Activated T-helper 17 cell treated with anti-CD3 and anti-CD28 coated beads, Interleukin-2, amount 50 U/mL, for 72 hours (primary cell): ENCODE measurements at regions not wholly inside any gene's neighbourhood (a gene's known extent, or its start where the extent isn't known, plus 50 kb on each side); places are given as distances from the start of the nearest gene placed in this dataset.

Source experiments
- ATAC-seq: fragments of 150-1000 bp; cut with Tn5 transposase; replicated peaks from 2 replicates; pipeline ENCODE4 v1.10.0; 2021; ENCODE audit warnings: mild to moderate bottlenecking, moderate library complexity
- H3K27ac Mint-ChIP-seq: one replicate; pipeline ENCODE4 v1.8.0; 2022; ENCODE audit warnings: mixed read lengths
- H3K27me3 Mint-ChIP-seq: one replicate; pipeline ENCODE4 v1.8.0; 2022; ENCODE audit warnings: mixed read lengths
- H3K36me3 Mint-ChIP-seq: one replicate; pipeline ENCODE4 v1.8.0; 2022; ENCODE audit warnings: low read depth, mild to moderate bottlenecking, mixed read lengths
- H3K4me1 Mint-ChIP-seq: one replicate; pipeline ENCODE4 v1.8.0; 2022; ENCODE audit warnings: mixed read lengths
- H3K4me3 Mint-ChIP-seq: one replicate; pipeline ENCODE4 v1.8.0; 2022; ENCODE audit warnings: mild to moderate bottlenecking, mixed read lengths
- H3K9me3 Mint-ChIP-seq: one replicate; pipeline ENCODE4 v1.8.0; 2022; ENCODE audit warnings: mixed read lengths

GRCh38 chr1:218994615-218995014 is 179.1 kb upstream of the LYPLAL1 start:
- Mint-ChIP-seq H3K9me3 (peaks cover 3% of the 10 kb centered on the region), H3K4me1 (no peaks in the 10 kb centered on the region), H3K4me3 (no peak overlapping the region), H3K27me3 (peaks cover 3% of the 10 kb centered on the region), H3K36me3 (no peaks in the 10 kb centered on the region), H3K27ac (no peak overlapping the region)
- no peak for ATAC-seq

- no peak overlapping the region for H3K4me3 Mint-ChIP-seq
- no peak overlapping the region for H3K27ac Mint-ChIP-seq
- no peaks in the 10 kb centered on the region for H3K4me1 Mint-ChIP-seq
- H3K27me3 Mint-ChIP-seq: peaks cover 3% of the 10 kb centered on the region
- peaks cover 3% of the 10 kb centered on the region for H3K9me3 Mint-ChIP-seq
- no peaks in the 10 kb centered on the region for H3K36me3 Mint-ChIP-seq
- no peak for ATAC-seq
These were observed 178.5 kb upstream of the LYPLAL1 start for GRCh38 chr1:218995091-218995665.

- peaks cover 3% of the 10 kb centered on the region for H3K9me3 Mint-ChIP-seq
- H3K27ac Mint-ChIP-seq: no peak overlapping the region
- peaks cover 3% of the 10 kb centered on the region for H3K27me3 Mint-ChIP-seq
- ATAC-seq: no peak
- no peaks in the 10 kb centered on the region for H3K36me3 Mint-ChIP-seq
- no peaks in the 10 kb centered on the region for H3K4me1 Mint-ChIP-seq
- no peak overlapping the region for H3K4me3 Mint-ChIP-seq
These were observed 177.3 kb upstream of the LYPLAL1 start for GRCh38 chr1:218996362-218996761.

- no peak overlapping the region for H3K27ac Mint-ChIP-seq
- no peak overlapping the region for H3K4me3 Mint-ChIP-seq
- peaks cover 7% of the 10 kb centered on the region for H3K9me3 Mint-ChIP-seq
- H3K36me3 Mint-ChIP-seq: no peaks in the 10 kb centered on the region
- no peaks in the 10 kb centered on the region for H3K4me1 Mint-ChIP-seq
- ATAC-seq: no peak
- peaks cover 3% of the 10 kb centered on the region for H3K27me3 Mint-ChIP-seq
These were observed 173.7 kb upstream of the LYPLAL1 start for GRCh38 chr1:219000005-219000404.

- no peak for ATAC-seq
- H3K9me3 Mint-ChIP-seq: peaks cover 12% of the 10 kb centered on the region
- H3K36me3 Mint-ChIP-seq: no peaks in the 10 kb centered on the region
- H3K27me3 Mint-ChIP-seq: peaks cover 3% of the 10 kb centered on the region
- H3K4me3 Mint-ChIP-seq: no peak overlapping the region
- H3K4me1 Mint-ChIP-seq: no peaks in the 10 kb centered on the region
- H3K27ac Mint-ChIP-seq: no peak overlapping the region
These were observed 173.0 kb upstream of the LYPLAL1 start for GRCh38 chr1:219000631-219001030.

GRCh38 chr1:219010720-219011119 is 163.0 kb upstream of the LYPLAL1 start:
- Mint-ChIP-seq H3K27ac (no peak overlapping the region), H3K9me3 (no peaks in the 10 kb centered on the region), H3K4me3 (no peak overlapping the region), H3K27me3 (no peaks in the 10 kb centered on the region), H3K36me3 (no peaks in the 10 kb centered on the region), H3K4me1 (no peaks in the 10 kb centered on the region)
- no peak for ATAC-seq

- Mint-ChIP-seq H3K4me1 (no peaks in the 10 kb centered on the region), H3K27me3 (no peaks in the 10 kb centered on the region), H3K4me3 (no peak overlapping the region), H3K36me3 (no peaks in the 10 kb centered on the region), H3K9me3 (peaks cover 12% of the 10 kb centered on the region), H3K27ac (no peak overlapping the region)
- no peak for ATAC-seq
These were observed 153.3 kb upstream of the LYPLAL1 start for GRCh38 chr1:219020386-219020785.

GRCh38 chr1:219020846-219021245 is 152.8 kb upstream of the LYPLAL1 start:
- Mint-ChIP-seq H3K9me3 (peaks cover 14% of the 10 kb centered on the region), H3K27me3 (no peaks in the 10 kb centered on the region), H3K4me3 (no peak overlapping the region), H3K36me3 (no peaks in the 10 kb centered on the region), H3K27ac (no peak overlapping the region), H3K4me1 (no peaks in the 10 kb centered on the region)
- ATAC-seq: no peak

GRCh38 chr1:219027146-219027673 is 146.5 kb upstream of the LYPLAL1 start:
- no peaks in the 10 kb centered on the region for H3K36me3 Mint-ChIP-seq
- no peaks in the 10 kb centered on the region for H3K27me3 Mint-ChIP-seq
- H3K9me3 Mint-ChIP-seq: peaks cover 10% of the 10 kb centered on the region
- H3K27ac Mint-ChIP-seq: no peak overlapping the region
- no peak for ATAC-seq
- no peaks in the 10 kb centered on the region for H3K4me1 Mint-ChIP-seq
- no peak overlapping the region for H3K4me3 Mint-ChIP-seq

- H3K4me3 Mint-ChIP-seq: no peak overlapping the region
- no peaks in the 10 kb centered on the region for H3K9me3 Mint-ChIP-seq
- H3K27ac Mint-ChIP-seq: no peak overlapping the region
- ATAC-seq: no peak
- no peaks in the 10 kb centered on the region for H3K4me1 Mint-ChIP-seq
- H3K27me3 Mint-ChIP-seq: no peaks in the 10 kb centered on the region
- H3K36me3 Mint-ChIP-seq: no peaks in the 10 kb centered on the region
These were observed 141.9 kb upstream of the LYPLAL1 start for GRCh38 chr1:219031809-219032208.

- no peaks in the 10 kb centered on the region for H3K36me3 Mint-ChIP-seq
- H3K27me3 Mint-ChIP-seq: no peaks in the 10 kb centered on the region
- H3K4me1 Mint-ChIP-seq: no peaks in the 10 kb centered on the region
- ATAC-seq: no peak
- no peak overlapping the region for H3K27ac Mint-ChIP-seq
- H3K4me3 Mint-ChIP-seq: no peak overlapping the region
- H3K9me3 Mint-ChIP-seq: peaks cover 10% of the 10 kb centered on the region
These were observed 135.3 kb upstream of the LYPLAL1 start for GRCh38 chr1:219038398-219038797.

- no peak overlapping the region for H3K4me3 Mint-ChIP-seq
- H3K27me3 Mint-ChIP-seq: no peaks in the 10 kb centered on the region
- H3K9me3 Mint-ChIP-seq: peaks cover 10% of the 10 kb centered on the region
- no peaks in the 10 kb centered on the region for H3K4me1 Mint-ChIP-seq
- H3K27ac Mint-ChIP-seq: no peak overlapping the region
- no peak for ATAC-seq
- no peaks in the 10 kb centered on the region for H3K36me3 Mint-ChIP-seq
These were observed 134.5 kb upstream of the LYPLAL1 start for GRCh38 chr1:219039017-219039681.

- peaks cover 10% of the 10 kb centered on the region for H3K9me3 Mint-ChIP-seq
- no peak overlapping the region for H3K27ac Mint-ChIP-seq
- H3K27me3 Mint-ChIP-seq: no peaks in the 10 kb centered on the region
- no peaks in the 10 kb centered on the region for H3K36me3 Mint-ChIP-seq
- H3K4me1 Mint-ChIP-seq: no peaks in the 10 kb centered on the region
- H3K4me3 Mint-ChIP-seq: no peak overlapping the region
- ATAC-seq: no peak
These were observed 134.0 kb upstream of the LYPLAL1 start for GRCh38 chr1:219039682-219040154.

- Mint-ChIP-seq H3K27ac (no peak overlapping the region), H3K27me3 (no peaks in the 10 kb centered on the region), H3K36me3 (no peaks in the 10 kb centered on the region), H3K9me3 (peaks cover 10% of the 10 kb centered on the region), H3K4me3 (no peak overlapping the region), H3K4me1 (no peaks in the 10 kb centered on the region)
- ATAC-seq: no peak
These were observed 133.4 kb upstream of the LYPLAL1 start for GRCh38 chr1:219040291-219040690.

GRCh38 chr1:219041141-219041540 is 132.5 kb upstream of the LYPLAL1 start:
- H3K27ac Mint-ChIP-seq: no peak overlapping the region

More at GRCh38 chr1:219041141-219041540, 132.5 kb upstream of the LYPLAL1 start:
- ATAC-seq: no peak
- Mint-ChIP-seq H3K36me3 (no peaks in the 10 kb centered on the region), H3K27me3 (no peaks in the 10 kb centered on the region), H3K9me3 (peaks cover 10% of the 10 kb centered on the region), H3K4me1 (no peaks in the 10 kb centered on the region), H3K4me3 (no peak overlapping the region)
